Adrenal gland (tissue), 9 donors: ENCODE measurements at regions not wholly inside any gene's neighbourhood (a gene's known extent, or its start where the extent isn't known, plus 50 kb on each side); places are given as distances from the start of the nearest gene placed in this dataset.

Experiments used
- DNase-seq, 7 donors: peaks; one replicate each; pipeline ENCODE4 v3.0.0-alpha.2; 2019 to 2020
- H3K27ac ChIP-seq, 5 donors: fragments of 200-600 bp; sonication (generic) in 4 of 5; 1 replicate in 3 of 5; 2 replicates in 2 of 5; pipeline versions ENCODE4 v1.5.1 to v1.8.0; 2016 to 2020; ENCODE audit warnings: mild to moderate bottlenecking in 1 of 5
- H3K27me3 ChIP-seq: fragments of 200-600 bp; 2 replicates; pipeline ENCODE4 v1.8.0; 2021
- H3K36me3 ChIP-seq, 2 donors: fragments of 200-600 bp; replicated peaks in 1 of 2; 1 replicate in 1 of 2; 2 replicates in 1 of 2; pipeline versions ENCODE4 v1.5.1 to v1.8.0; 2018 to 2022
- H3K4me1 ChIP-seq, 2 donors: fragments of 200-600 bp; replicated peaks in 1 of 2; 1 replicate in 1 of 2; 2 replicates in 1 of 2; pipeline versions ENCODE4 v1.5.1 to v1.8.0; 2018 to 2021
- H3K4me3 ChIP-seq, 4 donors: fragments of 200-600 bp; sonication (generic) in 3 of 4; one replicate each; pipeline ENCODE4 v1.5.1; 2016 to 2018
- H3K9me3 ChIP-seq, 3 donors: fragments of 200-600 bp; sonication (generic) in 1 of 3; replicated peaks in 1 of 3; 1 replicate in 2 of 3; 2 replicates in 1 of 3; pipeline versions ENCODE4 v1.5.1 to v1.8.0; 2016 to 2021
- POLR2A ChIP-seq, 2 donors: fragments of 450-650 bp; IDR thresholded peaks; one replicate each; pipeline ENCODE4 v1.6.1; 2017; ENCODE audit warnings: antibody characterized with exemption in 2 of 2, mild to moderate bottlenecking in 2 of 2, moderate library complexity in 1 of 2
- WGBS, 4 donors: extraction: QIAGEN DNeasy Blood & Tissue Kit in 2 of 4; methylation state at CpG; one replicate each; pipeline versions ENCODE4 v1.1.5 to v1.1.7; 2013 to 2017; 5-methylcytosine and 5-hydroxymethylcytosine counted together
- intact Hi-C, 2 donors: fragments of 100-400 bp; cut with DNase I; formaldehyde crosslinking; loops; one replicate each; pipeline versions ENCODE4 v1.14.1 to v1.15.0; 2022 to 2023
- TF ChIP-seq, protein P1 (sequence below), 6 experiments: fragments of 450-650 bp in 4 of 6; fragments of 200-600 bp in 2 of 6; sonication (generic) in 1 of 6; IDR thresholded peaks; 1 replicate in 5 of 6; 2 replicates in 1 of 6; pipeline versions ENCODE4 v1.5.1 to v1.8.0; 2016 to 2021; ENCODE audit warnings: antibody characterized with exemption in 6 of 6, mild to moderate bottlenecking in 2 of 6, moderate library complexity in 1 of 6
- donor health status: healthy with polysubstance abuse.
- donor health status: Bipolar disorder and iron deficiency.
- donor health status: DM: yes; HTN: yes; CAD: no.
- donor health status: DM: no; HTN: no; CAD: no.
- donor health status: DM: no; HTN: no; CAD: no.

- no peak overlapping the region for H3K27ac ChIP-seq
- intact Hi-C loops: no loop called here
- WGBS, 4 donors: 57 to 78% (median 75%) methylated on average over 1 of the region's 1 CpG
Measured at GRCh38 chr2:18924886-18925285, 335.5 kb upstream of the NT5C1B start.

GRCh38 chr2:18924386-18924785 lies 335.0 kb upstream of the NT5C1B start:
- intact Hi-C loops: no loop called here
- H3K27ac ChIP-seq: no peak overlapping the region
- no peak for TF ChIP-seq POLR2A (IDR thresholded peaks at IDR 0.05)
- TF ChIP-seq, protein P1, sequence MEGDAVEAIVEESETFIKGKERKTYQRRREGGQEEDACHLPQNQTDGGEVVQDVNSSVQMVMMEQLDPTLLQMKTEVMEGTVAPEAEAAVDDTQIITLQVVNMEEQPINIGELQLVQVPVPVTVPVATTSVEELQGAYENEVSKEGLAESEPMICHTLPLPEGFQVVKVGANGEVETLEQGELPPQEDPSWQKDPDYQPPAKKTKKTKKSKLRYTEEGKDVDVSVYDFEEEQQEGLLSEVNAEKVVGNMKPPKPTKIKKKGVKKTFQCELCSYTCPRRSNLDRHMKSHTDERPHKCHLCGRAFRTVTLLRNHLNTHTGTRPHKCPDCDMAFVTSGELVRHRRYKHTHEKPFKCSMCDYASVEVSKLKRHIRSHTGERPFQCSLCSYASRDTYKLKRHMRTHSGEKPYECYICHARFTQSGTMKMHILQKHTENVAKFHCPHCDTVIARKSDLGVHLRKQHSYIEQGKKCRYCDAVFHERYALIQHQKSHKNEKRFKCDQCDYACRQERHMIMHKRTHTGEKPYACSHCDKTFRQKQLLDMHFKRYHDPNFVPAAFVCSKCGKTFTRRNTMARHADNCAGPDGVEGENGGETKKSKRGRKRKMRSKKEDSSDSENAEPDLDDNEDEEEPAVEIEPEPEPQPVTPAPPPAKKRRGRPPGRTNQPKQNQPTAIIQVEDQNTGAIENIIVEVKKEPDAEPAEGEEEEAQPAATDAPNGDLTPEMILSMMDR (IDR thresholded peaks at IDR 0.05): no peak
- H3K9me3 ChIP-seq: no peaks in the 10 kb centered on the region
- H3K4me3 ChIP-seq: no peak overlapping the region
- WGBS, 4 donors: 88 to 92% (median 90%) methylated on average over 4 of the region's 4 CpGs
- H3K4me1 ChIP-seq: no peaks in the 10 kb centered on the region
- no peaks in the 10 kb centered on the region for H3K36me3 ChIP-seq
- no peaks in the 10 kb centered on the region for H3K27me3 ChIP-seq
- no peak for DNase-seq

More at GRCh38 chr2:18924886-18925285, 335.5 kb upstream of the NT5C1B start:
- Histone ChIP-seq H3K36me3 (no peaks in the 10 kb centered on the region), H3K27me3 (no peaks in the 10 kb centered on the region), H3K9me3 (no peaks in the 10 kb centered on the region), H3K4me3 (no peak overlapping the region), H3K4me1 (no peaks in the 10 kb centered on the region)
- no peak for DNase-seq
- TF ChIP-seq, protein P1 (IDR thresholded peaks at IDR 0.05): no peak
- TF ChIP-seq POLR2A (IDR thresholded peaks at IDR 0.05): no peak

DNA sequence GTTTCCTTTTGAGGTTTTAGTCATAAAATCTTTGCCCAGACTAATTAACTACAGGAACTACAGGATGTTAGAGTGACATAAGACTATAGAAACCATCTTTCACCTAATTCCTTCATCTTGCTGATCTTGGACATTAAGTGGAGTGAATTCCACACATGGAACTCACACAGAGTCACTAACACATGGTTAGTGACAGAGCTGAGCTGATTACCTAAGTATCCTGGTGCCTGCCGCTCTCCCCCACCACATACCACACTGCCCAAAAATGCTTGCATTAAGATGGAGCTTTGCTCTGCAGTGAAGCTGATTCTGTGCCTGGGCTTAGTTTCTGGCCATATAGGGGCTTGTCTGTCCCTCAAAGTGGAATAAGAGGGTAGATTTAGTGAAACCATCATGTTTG lies 332.9 kb upstream of the NT5C1B start:
- H3K27me3 ChIP-seq: no peaks in the 10 kb centered on the region
- intact Hi-C loops: no loop called here
- no peak for DNase-seq
- H3K4me1 ChIP-seq: no peaks in the 10 kb centered on the region
- H3K27ac ChIP-seq: no peak overlapping the region
- WGBS, 4 donors: 88 to 100% (median 97%) methylated on average over 1 of the region's 1 CpG
- no peaks in the 10 kb centered on the region for H3K36me3 ChIP-seq
- no peak for TF ChIP-seq POLR2A (IDR thresholded peaks at IDR 0.05)
- TF ChIP-seq, protein P1 (IDR thresholded peaks at IDR 0.05): no peak
- H3K4me3 ChIP-seq: no peak overlapping the region
- H3K9me3 ChIP-seq: no peaks in the 10 kb centered on the region

- no peak overlapping the region for H3K27ac ChIP-seq
- no peak for TF ChIP-seq POLR2A (IDR thresholded peaks at IDR 0.05)
- TF ChIP-seq, protein P1 (IDR thresholded peaks at IDR 0.05): no peak
- H3K4me1 ChIP-seq: no peaks in the 10 kb centered on the region
- H3K27me3 ChIP-seq: no peaks in the 10 kb centered on the region
- 0 to 49% (median 14%) methylated on average over 1 of the region's 1 CpG for WGBS, 4 donors
- H3K36me3 ChIP-seq: no peaks in the 10 kb centered on the region
- no peak overlapping the region for H3K4me3 ChIP-seq
- no peak for DNase-seq
- no peaks in the 10 kb centered on the region for H3K9me3 ChIP-seq
- intact Hi-C loops: no loop called here
Measured at GRCh38 chr2:18918280-18918679, 328.9 kb upstream of the NT5C1B start.
